GM18499 (cell line): ENCODE measurements at regions not wholly inside any gene's neighbourhood (a gene's known extent, or its start where the extent isn't known, plus 50 kb on each side); places are given as distances from the start of the nearest gene placed in this dataset.
A peak's percentile ranks its signal among the peaks of the same experiment; 100 is the strongest.
"Not testable (repeated sequence)": the region's sequence is repeated elsewhere in the genome, so short reads cannot be mapped to it uniquely, and the experiment has no call there.

Experiments used
- ATAC-seq: cut with Tn5 transposase; IDR thresholded peaks from one replicate; pipeline ENCODE4 v1.9.1; 2021; ENCODE audit warnings: moderate number of reproducible peaks; ENCODE audit not compliant: insufficient read depth, unreplicated experiment

DNA sequence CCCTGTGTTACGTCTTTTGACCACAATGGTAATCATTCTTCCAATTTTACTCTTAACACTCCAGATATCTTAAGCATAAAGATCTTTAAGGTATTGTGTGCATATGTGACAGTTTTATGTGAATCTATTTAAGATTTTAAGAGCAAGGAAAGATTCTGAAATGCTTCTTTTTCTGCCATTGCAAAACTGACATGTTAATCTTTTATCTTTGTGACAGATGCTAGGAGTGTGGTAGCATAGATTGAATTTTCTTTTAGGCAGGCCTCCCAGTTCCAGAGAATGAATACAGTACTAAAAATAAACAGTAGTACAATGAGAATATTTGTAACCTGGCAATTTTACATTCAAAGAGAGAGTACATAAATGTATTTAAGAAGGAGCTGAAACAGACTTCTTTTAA is 232.5 kb upstream of the ZSWIM2 start:
- ATAC-seq = no peak

DNA sequence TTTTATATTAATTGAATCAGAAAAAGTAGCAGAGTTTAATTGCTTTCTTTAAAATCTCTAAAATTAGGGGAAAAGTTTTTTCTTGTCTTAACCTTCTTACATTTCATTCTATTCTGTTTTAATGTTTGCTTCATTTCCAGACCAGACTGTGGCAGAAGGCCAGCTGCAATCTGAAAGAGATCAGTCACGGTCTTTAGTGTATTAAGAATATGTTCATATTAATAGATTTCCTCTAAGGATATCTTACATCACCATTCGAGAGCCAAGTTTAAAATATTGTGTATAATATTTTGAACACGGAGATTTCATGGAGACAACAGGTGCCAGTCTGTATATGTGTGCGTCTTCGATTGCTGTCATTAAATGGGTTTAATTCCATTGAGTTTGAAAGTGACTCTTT is 230.9 kb upstream of the ZSWIM2 start:
- no peak for ATAC-seq

DNA sequence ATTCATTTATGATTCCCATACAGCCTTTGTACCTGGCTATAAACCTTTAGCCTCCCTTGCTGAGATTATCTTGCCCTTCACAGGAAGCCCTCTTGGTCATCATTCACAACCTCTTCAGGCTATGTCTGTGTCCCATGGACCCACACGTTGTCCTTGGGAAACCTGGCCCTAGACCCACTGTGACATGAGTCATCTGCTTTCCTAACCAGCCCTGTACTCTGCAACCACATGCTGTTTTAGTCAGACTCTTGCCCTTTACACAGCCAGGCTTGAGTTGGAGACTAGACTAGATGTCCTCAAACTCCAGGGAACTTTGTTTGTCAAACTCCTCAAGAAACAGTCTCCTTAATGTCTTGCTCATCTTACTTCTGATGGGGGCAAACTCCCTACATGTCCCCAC is 229.3 kb upstream of the ZSWIM2 start:
- ATAC-seq = no peak

DNA sequence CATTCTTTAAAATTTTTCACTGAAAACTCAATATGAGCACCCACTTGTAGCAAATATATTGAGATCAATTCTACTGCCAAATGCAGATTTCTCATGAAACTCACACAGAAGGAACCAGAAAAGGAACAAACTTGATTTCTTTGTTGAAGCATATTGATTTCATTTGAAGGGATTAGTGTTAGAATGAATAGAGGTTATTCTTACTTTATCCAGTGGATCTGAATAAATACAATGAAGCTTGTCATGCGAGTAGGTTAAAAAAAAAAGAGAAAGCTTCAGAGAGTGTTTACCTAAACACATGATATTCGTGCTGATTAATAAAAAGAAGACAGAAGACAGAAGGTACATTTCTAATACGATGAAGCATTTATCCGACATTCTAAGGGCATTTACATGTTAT is 226.7 kb upstream of the ZSWIM2 start:
- no peak for ATAC-seq

DNA sequence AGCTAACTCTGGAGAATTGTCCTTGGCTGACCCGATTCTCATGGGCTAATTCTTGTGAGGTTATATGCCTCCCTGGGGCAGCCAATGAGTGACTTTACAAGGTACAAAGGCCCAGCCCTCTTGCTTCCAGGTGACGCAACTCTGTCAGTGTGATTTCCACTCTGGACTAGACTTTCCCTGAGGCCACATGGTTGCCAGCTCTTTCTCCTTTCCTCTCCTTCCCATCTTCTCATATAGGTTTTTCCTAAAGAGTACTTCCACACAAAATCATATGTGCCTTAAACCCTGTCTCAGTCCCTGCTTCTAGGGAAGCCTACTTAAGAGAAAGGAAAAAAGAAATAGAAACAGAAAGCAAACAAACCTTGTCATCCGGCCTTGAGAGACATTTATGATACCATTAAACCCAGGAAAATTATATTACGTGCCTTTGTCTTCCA is 226.2 kb upstream of the ZSWIM2 start:
- no peak for ATAC-seq

DNA sequence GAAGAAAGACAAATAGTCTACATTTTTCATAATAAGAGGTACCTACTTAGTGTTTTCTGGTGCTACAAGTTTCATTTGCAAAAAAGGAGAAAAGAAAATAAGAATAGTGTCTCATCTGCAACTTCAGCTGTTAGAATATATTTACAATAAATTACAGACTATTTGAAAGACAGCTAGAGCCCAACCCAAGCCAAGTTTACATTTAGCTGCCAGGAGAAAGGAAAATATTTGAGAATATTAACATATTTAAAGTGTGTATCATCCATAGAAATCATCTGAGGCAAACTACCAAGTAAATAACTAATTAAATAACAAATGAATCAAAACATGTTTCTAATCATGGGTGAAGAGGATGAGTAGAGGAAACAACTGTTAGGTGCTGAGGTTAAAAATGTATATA is 209.2 kb upstream of the ZSWIM2 start:
- ATAC-seq = no peak

DNA sequence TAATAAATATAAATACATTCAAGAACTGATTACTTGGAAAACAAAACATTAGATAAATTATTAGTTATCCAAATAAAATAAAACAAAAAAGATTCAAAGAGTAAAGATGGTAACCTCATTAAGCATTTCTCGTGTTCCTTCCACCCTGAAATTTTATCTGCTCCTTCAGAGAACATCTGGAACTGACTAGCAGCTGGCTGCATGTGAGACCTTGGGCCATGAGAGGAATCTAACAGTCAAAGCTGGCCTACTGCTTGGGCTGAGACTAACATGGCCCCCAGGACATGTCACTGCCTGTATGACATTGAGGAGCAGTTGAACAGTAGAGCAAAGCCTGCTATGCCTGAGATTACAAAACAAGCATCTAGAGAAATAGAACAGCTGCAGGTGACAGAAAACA is 208.5 kb upstream of the ZSWIM2 start:
- no peak for ATAC-seq

DNA sequence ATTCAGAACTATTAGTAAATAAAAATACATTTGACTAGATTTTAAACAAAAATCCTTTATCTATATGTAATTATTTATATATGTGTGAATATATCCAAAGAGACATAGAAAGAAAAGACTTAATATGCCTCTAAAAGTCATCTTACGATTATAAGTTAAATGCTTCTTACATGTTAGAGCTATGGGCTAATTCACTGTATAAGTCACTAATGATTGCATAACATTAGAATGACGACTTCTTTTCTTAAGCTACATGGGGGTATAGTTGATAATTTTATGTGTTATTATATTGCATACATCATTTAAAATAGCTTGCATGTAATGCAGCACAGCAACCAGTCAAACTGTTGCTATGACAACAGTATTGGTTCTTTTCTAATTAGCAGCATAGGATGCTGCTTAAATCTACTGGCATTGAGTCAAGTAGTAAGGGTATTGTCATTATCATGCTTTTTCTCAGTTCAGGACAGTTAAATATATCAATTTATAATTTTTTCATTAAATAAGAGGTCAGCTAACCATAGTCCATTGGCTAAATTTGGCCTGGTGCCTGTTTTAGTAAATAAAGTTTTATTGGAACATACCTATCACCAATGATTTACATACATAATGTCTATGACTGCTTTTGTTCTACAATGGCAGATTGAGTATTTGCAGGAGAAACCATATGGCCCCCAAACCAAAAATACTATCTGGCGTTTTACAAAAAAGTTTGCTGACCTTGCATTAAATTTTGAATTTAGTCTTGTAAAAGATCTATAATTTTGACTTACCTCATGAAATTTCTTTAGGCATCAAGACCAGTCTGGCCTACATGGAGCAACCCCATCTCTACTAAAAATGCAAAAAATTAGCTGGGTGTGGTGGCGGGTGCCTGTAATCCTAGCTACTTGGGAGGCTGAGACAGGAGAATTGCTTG is 207.7 kb upstream of the ZSWIM2 start:
- ATAC-seq = no peak

DNA sequence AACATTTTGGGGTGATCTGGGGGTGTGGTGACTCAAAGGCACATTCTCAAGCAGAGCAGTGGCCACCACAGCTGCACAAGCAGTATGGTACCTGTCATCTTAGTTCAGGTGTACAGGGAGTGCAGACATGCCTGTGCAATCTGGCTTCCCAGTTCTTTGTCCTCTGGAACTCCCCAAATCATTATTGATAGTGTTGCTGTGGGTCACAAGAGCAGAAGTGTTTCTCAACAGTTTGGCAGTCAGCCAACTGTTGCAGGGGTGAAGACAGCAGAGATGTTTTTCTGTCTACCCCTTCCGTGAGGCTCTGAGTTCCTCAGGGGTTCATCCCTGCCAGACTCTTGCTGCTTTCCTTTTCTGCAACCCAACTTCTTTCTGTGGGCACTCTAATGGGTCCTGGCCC is 206.5 kb upstream of the ZSWIM2 start:
- no peak for ATAC-seq

DNA sequence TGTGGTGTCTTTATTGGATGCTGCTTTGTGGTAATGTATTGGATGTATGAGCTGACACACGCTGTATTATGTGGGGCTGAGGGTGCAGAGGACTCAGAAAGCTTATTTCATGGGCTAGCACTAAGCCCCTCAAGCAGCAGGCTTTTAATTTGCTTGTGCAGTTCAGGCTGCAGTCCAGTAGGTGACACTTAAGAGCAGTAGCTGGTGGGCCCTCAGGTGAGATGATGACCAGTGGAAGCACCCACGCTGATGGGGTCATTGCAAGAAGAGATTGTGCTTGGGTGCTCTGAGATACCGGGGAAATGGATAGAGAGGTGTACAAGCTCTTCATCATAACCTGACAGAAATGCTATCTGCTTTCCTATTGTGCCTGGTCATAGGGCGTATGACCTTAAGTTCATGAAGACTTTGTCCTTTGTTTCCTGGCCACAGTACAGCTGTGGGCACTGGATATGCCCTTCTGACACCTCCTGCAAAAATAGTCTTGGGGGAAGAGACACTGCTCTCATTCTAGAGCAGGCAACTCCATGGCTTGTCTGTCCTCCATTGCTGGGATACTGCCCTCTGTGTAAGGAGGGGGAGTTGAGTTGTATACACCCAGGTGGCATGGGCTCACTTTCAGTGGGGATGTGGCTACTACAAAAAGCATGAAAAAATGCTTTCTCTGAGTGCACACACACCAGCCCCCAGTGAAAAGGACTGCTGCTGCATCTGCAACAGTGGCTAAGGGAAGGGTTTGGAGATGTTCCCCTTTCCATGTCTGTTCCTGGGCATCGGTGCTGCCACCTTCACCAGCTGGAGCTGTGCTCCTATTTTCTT is 205.7 kb upstream of the ZSWIM2 start:
- no peak for ATAC-seq

DNA sequence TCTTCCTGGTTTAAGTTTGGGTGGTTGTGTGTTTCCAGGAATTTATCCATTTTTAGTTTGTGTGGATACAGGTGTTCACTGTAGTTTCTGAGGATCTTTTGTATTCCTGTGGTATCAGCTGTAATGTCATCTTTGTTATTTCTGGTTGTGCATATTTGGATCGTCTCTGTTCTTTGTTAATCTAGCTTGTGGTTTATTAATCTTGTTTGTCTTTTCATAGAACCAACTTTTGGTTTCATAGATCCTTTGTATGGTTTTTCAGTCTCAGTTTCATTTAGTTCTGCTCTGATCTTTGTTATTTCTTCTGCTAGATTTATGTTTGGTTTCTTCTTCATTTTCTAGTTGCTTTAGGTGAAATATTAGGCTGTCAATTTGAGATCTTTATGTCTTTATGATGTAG is 202.4 kb upstream of the ZSWIM2 start:
- peak; percentile 84 for ATAC-seq

DNA sequence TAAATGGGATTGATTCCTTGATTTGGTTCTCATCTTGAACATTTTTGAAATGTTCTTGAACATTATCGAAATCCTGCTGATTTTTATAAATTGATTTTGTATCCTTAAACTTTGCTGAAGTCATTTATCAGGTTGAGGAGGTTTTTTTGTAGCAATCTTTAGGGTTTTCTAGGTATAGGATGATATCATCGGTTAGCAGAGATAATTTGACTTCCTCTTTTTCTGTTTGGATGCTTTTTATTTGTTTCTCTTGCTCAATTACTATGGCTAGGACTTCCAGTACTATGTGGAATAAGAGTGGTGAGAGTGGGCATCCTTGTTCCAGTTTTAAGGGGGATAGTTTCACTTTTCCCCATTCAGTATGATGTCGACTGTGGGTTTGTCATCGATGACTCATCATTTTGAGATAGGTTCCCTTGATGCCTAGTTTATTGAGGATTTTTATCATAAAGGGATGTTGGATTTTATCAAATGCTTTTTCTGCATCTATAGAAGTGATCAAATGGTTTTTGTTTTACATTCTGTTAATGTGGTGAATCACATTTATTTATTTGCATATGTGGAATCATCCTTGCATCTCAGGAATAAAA is 201.5 kb upstream of the ZSWIM2 start:
- ATAC-seq = no peak

DNA sequence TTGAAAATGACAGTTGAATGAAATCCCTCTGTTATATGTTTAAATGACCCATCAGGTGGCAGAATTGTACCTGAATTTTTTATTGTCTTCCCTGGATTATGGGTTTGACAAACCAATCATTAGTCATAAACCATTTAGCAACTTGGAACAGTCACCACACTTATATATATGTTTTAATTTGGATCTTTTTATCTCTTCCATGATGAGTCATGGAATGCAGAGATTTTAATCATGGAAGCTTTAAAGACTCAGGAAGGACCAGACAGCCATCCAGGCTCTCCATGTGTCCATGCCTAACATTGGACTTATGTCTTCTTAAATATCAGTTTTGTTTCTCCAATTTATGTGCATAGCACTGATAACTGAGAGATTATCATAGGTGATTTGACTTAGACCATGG is 188.3 kb upstream of the ZSWIM2 start:
- ATAC-seq = no peak

DNA sequence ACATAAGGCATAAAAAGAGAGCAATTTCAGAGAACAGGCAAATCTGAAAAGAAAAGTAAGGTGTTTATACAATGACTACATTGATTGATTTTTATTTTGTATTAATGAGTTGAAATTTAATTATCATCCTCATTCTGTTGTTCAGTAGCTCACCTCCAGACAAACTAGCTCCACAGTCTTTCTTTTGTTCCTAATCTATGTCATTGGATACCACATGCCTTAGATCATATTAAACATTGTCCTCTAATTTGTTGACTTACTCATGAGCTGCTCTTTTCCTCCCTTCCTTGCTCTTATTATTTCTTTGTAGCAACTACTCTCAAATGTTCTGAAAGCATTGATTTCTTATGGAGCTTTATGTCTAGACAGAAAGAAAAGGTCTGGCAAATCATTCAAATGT is 185.5 kb upstream of the ZSWIM2 start:
- ATAC-seq = no peak

DNA sequence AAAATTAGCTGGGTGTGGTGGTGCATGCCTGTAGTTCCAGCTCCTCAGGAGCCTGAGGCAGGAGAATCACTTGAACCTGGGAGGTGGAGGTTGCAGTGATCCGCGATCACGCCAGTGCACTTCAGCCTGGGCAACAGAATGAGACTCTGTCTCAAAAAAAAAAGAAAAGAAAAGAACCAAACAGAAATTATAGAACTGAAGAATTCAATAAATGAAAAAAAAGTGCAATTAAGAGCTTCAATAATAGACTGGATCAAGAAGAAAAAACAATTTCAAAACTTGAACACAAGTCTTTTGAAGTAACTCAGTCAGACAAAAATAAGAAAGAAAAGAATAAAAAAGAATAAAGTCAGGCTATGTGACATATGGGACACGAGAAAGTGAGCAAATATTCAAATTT is 175.8 kb upstream of the ZSWIM2 start:
- no peak for ATAC-seq

DNA sequence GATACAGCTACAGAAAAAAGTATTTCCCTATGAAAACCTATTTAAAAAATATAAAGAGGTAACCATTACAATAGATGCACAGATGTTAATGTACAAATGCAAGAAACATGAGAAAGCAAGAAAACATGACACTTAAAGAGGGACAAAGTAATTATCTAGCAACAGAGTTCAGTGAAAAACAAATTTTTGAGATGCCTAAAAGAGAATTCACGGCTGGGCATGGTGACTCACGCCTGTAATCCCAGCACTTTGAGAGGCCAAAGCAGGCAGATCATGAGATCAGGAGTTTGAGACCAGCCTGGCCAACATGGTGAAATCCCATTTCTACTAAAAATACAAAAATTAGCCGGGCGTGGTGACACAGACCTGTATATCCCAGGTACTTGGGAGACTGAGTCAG is 175.0 kb upstream of the ZSWIM2 start:
- not testable (repeated sequence) for ATAC-seq

DNA sequence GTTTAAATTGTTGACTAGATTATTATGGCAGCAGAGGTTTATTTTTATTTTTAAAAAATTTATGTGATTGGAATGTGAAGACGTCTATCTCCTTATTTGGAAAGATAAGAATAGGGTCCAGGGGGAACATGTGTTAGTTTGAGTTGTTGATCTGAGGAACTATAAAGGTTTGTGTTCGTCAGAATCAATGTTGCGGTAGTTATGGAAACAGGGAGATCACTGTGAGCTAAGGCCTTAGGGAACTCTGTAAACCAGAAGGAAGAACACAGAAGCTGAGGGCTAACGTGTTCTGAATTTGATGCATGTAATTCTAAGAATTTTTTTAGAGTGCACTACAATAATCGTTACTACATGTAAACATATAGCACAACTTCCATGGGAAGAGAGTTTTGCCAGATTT is 168.5 kb upstream of the ZSWIM2 start:
- ATAC-seq = no peak

DNA sequence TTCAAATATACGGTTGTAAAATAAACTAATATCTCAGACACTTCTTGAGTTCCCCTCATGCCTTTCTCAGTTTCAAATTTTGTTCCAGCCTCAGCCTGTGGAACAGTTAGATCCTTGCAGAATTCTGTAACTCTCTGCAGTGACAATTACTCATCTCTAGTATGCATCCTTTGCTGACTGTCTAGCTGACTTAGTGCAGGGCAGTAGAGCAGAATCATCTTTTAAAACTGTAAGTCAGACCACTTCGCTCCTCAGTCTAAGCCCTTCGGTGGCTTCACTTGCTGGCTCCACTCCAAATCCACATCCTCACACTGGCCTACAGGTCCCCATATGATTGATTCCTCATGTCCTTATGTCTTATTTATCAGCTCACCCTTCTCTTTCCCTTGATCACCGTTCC is 164.1 kb upstream of the ZSWIM2 start:
- no peak for ATAC-seq

DNA sequence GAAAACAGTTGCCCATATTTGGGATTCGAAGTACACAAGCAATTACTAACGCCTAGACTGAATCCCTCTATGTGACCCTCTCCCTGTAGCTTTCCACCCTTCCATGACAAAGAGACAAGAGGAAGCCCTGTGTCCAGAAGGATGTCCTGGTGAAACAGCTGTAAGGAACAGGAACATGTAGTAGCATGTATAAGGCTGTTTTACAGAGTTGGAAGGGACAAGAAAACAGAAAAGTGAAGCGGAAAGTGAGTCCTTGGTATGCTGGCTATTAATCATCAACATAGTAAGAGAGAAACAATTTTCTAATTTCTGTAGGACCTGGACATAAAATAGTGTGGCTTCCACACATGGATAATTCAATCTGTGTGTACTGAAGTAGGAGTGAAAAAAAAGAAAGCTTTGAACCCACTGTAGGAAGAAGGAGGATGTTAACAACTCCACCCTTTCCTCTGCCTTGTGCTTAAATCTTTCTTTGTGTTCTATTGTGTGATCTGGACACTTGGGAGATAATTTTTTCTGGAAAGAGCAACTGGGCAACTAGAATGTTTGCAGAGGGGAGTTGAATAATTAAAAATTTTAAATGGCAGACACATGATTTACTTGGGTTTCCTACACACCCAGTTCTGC is 162.3 kb upstream of the ZSWIM2 start:
- ATAC-seq = no peak

DNA sequence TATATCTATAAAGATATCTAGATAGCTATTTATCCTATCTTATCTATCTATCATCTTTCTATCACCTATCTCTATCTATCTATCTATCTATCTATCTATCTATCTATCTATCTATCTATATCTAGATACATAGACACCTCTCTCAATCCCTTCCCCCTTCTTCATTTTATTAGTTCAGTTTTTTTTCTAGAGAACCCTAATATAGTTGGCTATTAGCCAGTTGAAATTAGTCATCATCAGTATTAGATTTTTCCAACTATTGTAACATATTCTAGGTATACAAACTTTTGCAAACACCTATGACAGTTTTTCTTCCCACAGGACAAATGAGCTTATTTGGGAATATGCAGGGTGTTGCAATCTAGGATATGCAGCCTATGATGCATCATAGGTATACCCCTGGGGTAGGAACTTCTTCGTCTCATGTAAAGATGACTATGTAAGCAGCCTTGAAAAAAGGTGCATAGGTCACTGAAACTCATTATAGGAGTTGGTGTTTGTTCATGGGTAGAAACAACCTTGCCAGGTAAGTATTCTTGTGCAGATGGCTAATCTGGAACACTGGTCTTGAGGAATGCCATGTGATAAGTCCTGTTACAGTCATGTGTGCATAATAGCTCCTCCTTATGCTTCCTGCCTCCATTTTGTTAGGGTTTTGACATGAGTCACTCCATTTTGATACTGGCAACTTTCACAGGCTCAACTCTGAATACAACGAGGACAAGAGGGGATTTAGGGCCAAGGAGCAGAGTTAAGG is 160.7 kb upstream of the ZSWIM2 start:
- ATAC-seq = no peak
